Kidney (tissue), 13 donors: ENCODE measurements at regions not wholly inside any gene's neighbourhood (a gene's known extent, or its start where the extent isn't known, plus 50 kb on each side); places are given as distances from the start of the nearest gene placed in this dataset.

ENCODE experiments used
- DNase-seq, 5 donors: peaks; one replicate each; pipeline ENCODE4 v3.0.0-alpha.2; 2013 to 2020
- FAIRE-seq: peaks from 2 replicates; lab custom pipeline; 2012; peaks lifted over from hg19 to GRCh38; lab: Jason Lieb, UNC
- H3K27ac ChIP-seq, 2 donors: one replicate each; pipeline ENCODE4 v1.7.0; 2013; ENCODE audit warnings: low read depth in 2 of 2, low read length in 2 of 2, inconsistent platforms in 1 of 2
- H3K27me3 ChIP-seq: one replicate; pipeline ENCODE4 v1.7.1; 2013; ENCODE audit warnings: low read length, inconsistent platforms; ENCODE audit not compliant: control insufficient read depth, insufficient read depth
- H3K36me3 ChIP-seq, 3 donors: one replicate each; pipeline versions ENCODE4 v1.7.0 to v1.7.1; 2013; ENCODE audit warnings: low read length in 3 of 3, control low read depth in 1 of 3, inconsistent platforms in 1 of 3; ENCODE audit not compliant: insufficient read depth in 3 of 3, control insufficient read depth in 2 of 3
- H3K4me1 ChIP-seq, 3 donors: one replicate each; pipeline versions ENCODE4 v1.7.0 to v1.7.1; 2013; ENCODE audit warnings: low read length in 3 of 3, inconsistent platforms in 1 of 3, low read depth in 1 of 3; ENCODE audit not compliant: control insufficient read depth in 2 of 3, insufficient read depth in 2 of 3
- H3K4me3 ChIP-seq, 3 donors: one replicate each; pipeline versions ENCODE4 v1.7.0 to v1.8.1; 2013; ENCODE audit warnings: low read length in 3 of 3, control low read depth in 1 of 3, inconsistent platforms in 1 of 3
- H3K9ac ChIP-seq, 3 donors: one replicate each; pipeline versions ENCODE4 v1.7.0 to v1.7.1; 2013; ENCODE audit warnings: low read length in 3 of 3, control low read depth in 1 of 3, inconsistent platforms in 1 of 3
- H3K9me3 ChIP-seq, 3 donors: one replicate each; pipeline versions ENCODE4 v1.7.0 to v1.7.1; 2013; ENCODE audit warnings: low read length in 3 of 3, control low read depth in 1 of 3, inconsistent platforms in 1 of 3; ENCODE audit not compliant: control insufficient read depth in 2 of 3, insufficient read depth in 1 of 3
- intact Hi-C: fragments of 100-400 bp; cut with DNase I; formaldehyde crosslinking; loops from one replicate; pipeline ENCODE4 v1.11.1; 2022
- TF ChIP-seq, protein P1 (sequence below): IDR thresholded peaks from 3 replicates; pipeline ENCODE4 v1.5.1; 2012; ENCODE audit warnings: mild to moderate bottlenecking, moderate library complexity, borderline replicate concordance; ENCODE audit not compliant: insufficient read depth; ENCODE audit errors: extremely low read depth
- donor health status: control.
- donor health status: control.
- donor health status: control.
- donor health status: control.
- donor health status: control.
- donor health status: DM: yes; HTN: yes; CAD: no.
- donor health status: Normal renal cell carcinoma (clear cell type).

- no peak for DNase-seq
- Histone ChIP-seq H3K4me1 (peaks cover 0 to 7% (median 2%) of the 10 kb centered on the region in 3 donors), H3K36me3 (no peaks in the 10 kb centered on the region), H3K4me3 (no peak overlapping the region), H3K9me3 (no peaks in the 10 kb centered on the region), H3K9ac (no peak overlapping the region), H3K27me3 (no peaks in the 10 kb centered on the region), H3K27ac (no peak overlapping the region)
- intact Hi-C loops: no loop called here
- TF ChIP-seq, protein P1, sequence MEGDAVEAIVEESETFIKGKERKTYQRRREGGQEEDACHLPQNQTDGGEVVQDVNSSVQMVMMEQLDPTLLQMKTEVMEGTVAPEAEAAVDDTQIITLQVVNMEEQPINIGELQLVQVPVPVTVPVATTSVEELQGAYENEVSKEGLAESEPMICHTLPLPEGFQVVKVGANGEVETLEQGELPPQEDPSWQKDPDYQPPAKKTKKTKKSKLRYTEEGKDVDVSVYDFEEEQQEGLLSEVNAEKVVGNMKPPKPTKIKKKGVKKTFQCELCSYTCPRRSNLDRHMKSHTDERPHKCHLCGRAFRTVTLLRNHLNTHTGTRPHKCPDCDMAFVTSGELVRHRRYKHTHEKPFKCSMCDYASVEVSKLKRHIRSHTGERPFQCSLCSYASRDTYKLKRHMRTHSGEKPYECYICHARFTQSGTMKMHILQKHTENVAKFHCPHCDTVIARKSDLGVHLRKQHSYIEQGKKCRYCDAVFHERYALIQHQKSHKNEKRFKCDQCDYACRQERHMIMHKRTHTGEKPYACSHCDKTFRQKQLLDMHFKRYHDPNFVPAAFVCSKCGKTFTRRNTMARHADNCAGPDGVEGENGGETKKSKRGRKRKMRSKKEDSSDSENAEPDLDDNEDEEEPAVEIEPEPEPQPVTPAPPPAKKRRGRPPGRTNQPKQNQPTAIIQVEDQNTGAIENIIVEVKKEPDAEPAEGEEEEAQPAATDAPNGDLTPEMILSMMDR: no peak
- FAIRE-seq: no peak
These were observed 607.9 kb upstream of the MKI67 start for GRCh38 chr10:128734161-128734560.

DNA sequence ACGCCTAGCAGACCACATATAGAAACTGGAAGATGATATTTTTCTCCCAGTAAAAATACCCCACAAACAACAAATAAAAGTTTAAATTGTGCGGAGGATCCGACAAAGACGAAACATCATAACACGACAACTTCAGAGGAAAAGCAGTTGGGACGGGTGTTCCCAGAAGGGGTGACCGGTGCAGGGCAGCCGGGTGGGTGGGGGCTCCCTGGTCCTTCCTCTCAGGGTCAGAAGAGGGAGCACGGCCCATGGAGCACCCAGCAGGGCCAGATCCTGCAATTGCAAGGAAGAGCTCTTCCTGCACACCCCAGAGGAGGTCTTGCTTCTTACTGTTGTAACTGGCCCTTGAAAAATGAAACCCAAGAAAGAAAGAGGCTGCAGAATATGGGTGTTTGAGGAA is 608.5 kb upstream of the MKI67 start:
- FAIRE-seq (no peak), DNase-seq (no peak)
- intact Hi-C loops: no loop called here
- Histone ChIP-seq H3K36me3 (no peaks in the 10 kb centered on the region), H3K9ac (no peak overlapping the region), H3K27ac (no peak overlapping the region), H3K27me3 (no peaks in the 10 kb centered on the region), H3K9me3 (no peaks in the 10 kb centered on the region), H3K4me3 (no peak overlapping the region), H3K4me1 (peaks cover 0 to 7% (median 2%) of the 10 kb centered on the region in 3 donors)
- TF ChIP-seq, protein P1: no peak

GRCh38 chr10:128735996-128736395 is 609.8 kb upstream of the MKI67 start:
- Histone ChIP-seq H3K27me3 (no peaks in the 10 kb centered on the region), H3K9me3 (no peaks in the 10 kb centered on the region), H3K4me3 (no peak overlapping the region), H3K9ac (no peak overlapping the region), H3K4me1 (peaks cover 0 to 1% (median 0%) of the 10 kb centered on the region in 3 donors), H3K27ac (no peak overlapping the region), H3K36me3 (no peaks in the 10 kb centered on the region)
- TF ChIP-seq, protein P1: no peak
- no peak for FAIRE-seq
- no peak for DNase-seq
- intact Hi-C loops: no loop called here

DNA sequence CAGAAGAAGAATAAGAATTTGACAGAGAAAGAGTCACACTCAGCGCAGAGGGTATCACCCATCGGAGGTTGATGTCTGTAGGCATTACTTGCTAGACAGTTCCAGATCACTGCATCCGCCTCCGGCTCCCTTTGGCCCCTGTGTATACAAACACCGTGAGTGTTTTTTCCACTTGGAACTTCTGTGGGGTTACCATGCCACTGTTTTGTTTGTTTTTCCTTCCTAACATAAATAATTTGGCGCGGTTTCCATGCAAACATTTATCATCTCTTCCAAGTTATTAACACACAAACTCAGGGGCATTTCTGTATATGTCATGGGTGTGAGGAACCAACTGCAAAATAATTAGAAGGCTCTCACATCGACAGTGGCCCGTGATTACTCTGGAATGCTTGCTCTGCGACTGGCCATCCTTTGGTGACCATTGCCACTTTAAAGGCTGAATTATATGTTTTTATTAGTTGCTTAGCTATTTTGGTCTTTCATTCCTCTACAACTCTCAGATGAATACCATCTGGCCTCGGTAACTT is 612.2 kb upstream of the MKI67 start:
- no peaks in the 10 kb centered on the region for H3K9me3 ChIP-seq
- no peak overlapping the region for H3K27ac ChIP-seq
- H3K4me1 ChIP-seq: peaks cover 0 to 5% (median 0%) of the 10 kb centered on the region in 3 donors
- peak in 1 of 5 donors; percentile 73 for DNase-seq
- H3K27me3 ChIP-seq: no peaks in the 10 kb centered on the region
- no peak overlapping the region for H3K9ac ChIP-seq
- intact Hi-C loops: no loop called here
- FAIRE-seq: no peak
- TF ChIP-seq, protein P1: no peak
- H3K4me3 ChIP-seq: no peak overlapping the region
- H3K36me3 ChIP-seq: no peaks in the 10 kb centered on the region
